H1 (cell line): ENCODE measurements at regions not wholly inside any gene's neighbourhood (a gene's known extent, or its start where the extent isn't known, plus 50 kb on each side); places are given as distances from the start of the nearest gene placed in this dataset.

ENCODE experiments used
- CTCF ChIA-PET: fragments of 300-600 bp; sonication (Branson Sonifier 250); formaldehyde crosslinking; loops from one replicate; lab custom pipeline; 2021; ENCODE audit not compliant: partially characterized antibody; lab: Charles Lee
- POLR2A ChIA-PET: fragments of 300-600 bp; sonication (Branson Sonifier 250); formaldehyde crosslinking; loops from one replicate; lab custom pipeline; 2021; ENCODE audit warnings: inconsistent platforms; ENCODE audit not compliant: partially characterized antibody; lab: Charles Lee
- DNase-seq, 2 experiments: peaks; one replicate each; pipeline versions ENCODE4 v3.0.0 to v3.0.0-alpha.2; 2010 to 2022; ENCODE audit warnings: low spot score in 2 of 2, low read depth in 1 of 2, mixed read lengths in 1 of 2
- FAIRE-seq: peaks from 2 replicates; lab custom pipeline; 2011; peaks lifted over from hg19 to GRCh38; lab: Jason Lieb, UNC
- H2AFZ ChIP-seq: 2 replicates; pipeline ENCODE4 v1.8.1; 2012; ENCODE audit warnings: low read length, inconsistent platforms
- H2AK5ac ChIP-seq: 2 replicates; pipeline ENCODE4 v1.6.1; 2013; ENCODE audit warnings: low read depth, low read length
- H2BK120ac ChIP-seq: replicated peaks from 2 replicates; pipeline ENCODE3; 2013; ENCODE audit warnings: low read depth, low read length, inconsistent platforms
- H2BK12ac ChIP-seq: 2 replicates; pipeline ENCODE4 v1.6.1; 2013; ENCODE audit warnings: low read depth, low read length
- H2BK15ac ChIP-seq: 2 replicates; pipeline ENCODE4 v1.6.1; 2013; ENCODE audit warnings: low read length
- H2BK20ac ChIP-seq: 2 replicates; pipeline ENCODE4 v1.6.1; 2013; ENCODE audit warnings: low read length
- H2BK5ac ChIP-seq: 2 replicates; pipeline ENCODE4 v1.6.1; 2013; ENCODE audit warnings: low read depth, low read length
- H3K14ac ChIP-seq: 2 replicates; pipeline ENCODE4 v1.6.1; 2013; ENCODE audit warnings: inconsistent platforms; ENCODE audit not compliant: insufficient read length
- H3K18ac ChIP-seq: 2 replicates; pipeline ENCODE4 v1.6.1; 2013; ENCODE audit warnings: low read length; ENCODE audit errors: extremely low read depth
- H3K23ac ChIP-seq: 2 replicates; pipeline ENCODE4 v1.6.1; 2013; ENCODE audit warnings: inconsistent platforms; ENCODE audit not compliant: insufficient read length
- H3K23me2 ChIP-seq: 2 replicates; pipeline ENCODE4 v1.6.1; 2013; ENCODE audit warnings: low read depth, low read length
- H3K27ac ChIP-seq: 2 replicates; pipeline ENCODE4 v1.6.1; 2011; ENCODE audit warnings: low read depth, low read length, inconsistent platforms
- H3K27me3 ChIP-seq, 4 experiments: replicated peaks in 1 of 4; 1 replicate in 1 of 4; 2 replicates in 3 of 4; pipeline versions ENCODE4 v1.6.1 to v1.8.1; 2011 to 2013; ENCODE audit warnings: low read length in 3 of 4, mild to moderate bottlenecking in 3 of 4, inconsistent platforms in 2 of 4, mixed read lengths in 2 of 4, moderate library complexity in 1 of 4; ENCODE audit not compliant: control insufficient read depth in 3 of 4, insufficient read depth in 3 of 4; ENCODE audit errors: extremely low read depth in 1 of 4
- H3K36me3 ChIP-seq, 4 experiments: 2 replicates each; pipeline versions ENCODE4 v1.6.1 to v1.8.1; 2011 to 2013; ENCODE audit warnings: mild to moderate bottlenecking in 4 of 4, low read length in 3 of 4, moderate library complexity in 2 of 4, control low read depth in 1 of 4, inconsistent platforms in 1 of 4; ENCODE audit not compliant: insufficient read depth in 4 of 4, control insufficient read depth in 2 of 4
- H3K4ac ChIP-seq: replicated peaks from 2 replicates; pipeline ENCODE3; 2013; ENCODE audit warnings: low read length, low read depth, mixed read lengths, inconsistent platforms; ENCODE audit not compliant: insufficient read length
- H3K4me1 ChIP-seq, 4 experiments: replicated peaks in 1 of 4; 1 replicate in 1 of 4; 2 replicates in 3 of 4; pipeline versions ENCODE4 v1.6.1 to v1.8.1; 2011 to 2013; ENCODE audit warnings: low read length in 3 of 4, inconsistent platforms in 2 of 4, mixed read lengths in 1 of 4; ENCODE audit not compliant: insufficient read depth in 4 of 4, control insufficient read depth in 3 of 4
- H3K4me2 ChIP-seq, 2 experiments: 2 replicates each; pipeline versions ENCODE4 v1.6.1 to v1.8.1; 2011 to 2013; ENCODE audit warnings: low read depth in 2 of 2, low read length in 2 of 2, control low read depth in 1 of 2, inconsistent platforms in 1 of 2, mild to moderate bottlenecking in 1 of 2; ENCODE audit not compliant: insufficient read depth in 1 of 2
- H3K4me3 ChIP-seq, 4 experiments: fragments of 200-600, 300-600 bp in 1 of 4; sonication (generic), shearing (Covaris generic), sonication (Bioruptor Twin) in 1 of 4; 2 replicates each; pipeline versions ENCODE4 v1.5.1 to v1.8.1; 2011 to 2016; ENCODE audit warnings: low read length in 4 of 4, low read depth in 3 of 4, control low read depth in 2 of 4, inconsistent platforms in 2 of 4, mild to moderate bottlenecking in 2 of 4, mixed read lengths in 1 of 4, moderate library complexity in 1 of 4; ENCODE audit not compliant: insufficient read depth in 2 of 4; ENCODE audit errors: extremely low read depth in 1 of 4
- H3K56ac ChIP-seq: replicated peaks from 2 replicates; pipeline ENCODE3; 2013; ENCODE audit warnings: low read depth, mild to moderate bottlenecking, mixed read lengths, low read length, inconsistent platforms; ENCODE audit not compliant: insufficient read length
- H3K79me1 ChIP-seq: 2 replicates; pipeline ENCODE4 v1.6.1; 2013; ENCODE audit warnings: low read depth, low read length, control low read depth
- H3K79me2 ChIP-seq, 2 experiments: 2 replicates each; pipeline versions ENCODE4 v1.6.1 to v1.8.1; 2012 to 2013; ENCODE audit warnings: low read length in 2 of 2, mild to moderate bottlenecking in 2 of 2, inconsistent platforms in 1 of 2; ENCODE audit not compliant: insufficient read depth in 2 of 2, control insufficient read depth in 1 of 2
- H3K9ac ChIP-seq, 4 experiments: replicated peaks in 1 of 4; 1 replicate in 1 of 4; 2 replicates in 3 of 4; pipeline versions ENCODE4 v1.6.1 to v1.8.1; 2011 to 2013; ENCODE audit warnings: low read depth in 3 of 4, low read length in 3 of 4, control low read depth in 2 of 4, mild to moderate bottlenecking in 2 of 4, moderate library complexity in 2 of 4, inconsistent platforms in 1 of 4; ENCODE audit errors: extremely low read depth in 1 of 4
- H3K9me3 ChIP-seq, 2 experiments: 2 replicates each; pipeline versions ENCODE4 v1.6.1 to v1.8.1; 2012 to 2013; ENCODE audit warnings: mild to moderate bottlenecking in 2 of 2, moderate library complexity in 2 of 2, control low read depth in 1 of 2, inconsistent platforms in 1 of 2, low read depth in 1 of 2, low read length in 1 of 2, mixed read lengths in 1 of 2; ENCODE audit not compliant: insufficient read depth in 2 of 2
- H4K20me1 ChIP-seq, 2 experiments: replicated peaks in 1 of 2; 2 replicates each; pipeline versions ENCODE3 to v1.8.1; 2011 to 2013; ENCODE audit warnings: inconsistent platforms in 2 of 2, low read length in 2 of 2, mild to moderate bottlenecking in 1 of 2; ENCODE audit not compliant: insufficient read depth in 2 of 2, control insufficient read depth in 1 of 2
- H4K5ac ChIP-seq: 2 replicates; pipeline ENCODE4 v1.6.1; 2013; ENCODE audit warnings: low read length, low read depth, mixed read lengths, inconsistent platforms; ENCODE audit not compliant: insufficient read length
- H4K8ac ChIP-seq: 2 replicates; pipeline ENCODE4 v1.8.0; 2013; ENCODE audit warnings: mild to moderate bottlenecking, moderate library complexity, low read length, inconsistent platforms; ENCODE audit not compliant: insufficient read depth; ENCODE audit errors: extremely low read depth
- H4K91ac ChIP-seq: replicated peaks from 2 replicates; pipeline ENCODE3; 2013; ENCODE audit warnings: low read length, mixed read lengths, inconsistent platforms; ENCODE audit not compliant: insufficient read length
- KDM5A ChIP-seq: fragments of 200-600 bp; IDR thresholded peaks from 2 replicates; pipeline ENCODE4 v1.7.1; 2012; ENCODE audit warnings: mild to moderate bottlenecking, low read length, inconsistent platforms, mixed read lengths
- WGBS, 2 experiments: shearing (Covaris generic) in 1 of 2; methylation state at CpG; one replicate each; pipeline versions ENCODE4 v1.1.6 to v1.1.7; 2013 to 2015; ENCODE audit warnings: low lambda C conversion rate in 2 of 2, mixed read lengths in 2 of 2, inconsistent platforms in 1 of 2, low coverage in 1 of 2, missing lambda C conversion rate in 1 of 2; ENCODE audit not compliant: insufficient replicate concordance in 2 of 2, insufficient coverage in 1 of 2, insufficient read length in 1 of 2; ENCODE audit errors: extremely low coverage in 1 of 2, missing lambda C conversion rate in 1 of 2; 5-methylcytosine and 5-hydroxymethylcytosine counted together

- H4K91ac ChIP-seq = no peak overlapping the region
- ChIA-PET CTCF (interaction anchor here (0.9 kb wide), 1 partner anchor 11 kb away, joined by 3 read pairs; no protein-coding TSS in a partner anchor), POLR2A (no interaction called here)
- H2AK5ac ChIP-seq = 0 out of 2 replicates have a peak overlapping the region, but pooled peaks have one; percentile 90
- H2BK120ac ChIP-seq = no peak overlapping the region
- H4K20me1 ChIP-seq = no peaks in the 10 kb centered on the region
- H3K79me2 ChIP-seq = no peaks in the 10 kb centered on the region
- no peaks in the 10 kb centered on the region; a peak in 1 of 7 replicates for H3K27me3 ChIP-seq
- no peaks in the 10 kb centered on the region for H3K23me2 ChIP-seq
- DNase-seq = no peak
- H3K4me2 ChIP-seq = no peak overlapping the region
- no peak overlapping the region for H3K9ac ChIP-seq
- H3K27ac ChIP-seq = no peak overlapping the region
- H2BK15ac ChIP-seq = no peak overlapping the region
- peaks cover 0 to 5% (median 5%) of the 10 kb centered on the region in 4 experiments; a peak in 3 of 7 replicates for H3K4me1 ChIP-seq
- no peak overlapping the region for H3K4me3 ChIP-seq
- H3K56ac ChIP-seq = no peak overlapping the region
- H2BK20ac ChIP-seq = no peak overlapping the region
- H3K9me3 ChIP-seq = peaks cover 0 to 3% of the 10 kb centered on the region in 2 experiments; a peak in 1 of 4 replicates
- H3K18ac ChIP-seq = no peak overlapping the region
- H3K23ac ChIP-seq = no peak overlapping the region
- FAIRE-seq = no peak
- H3K14ac ChIP-seq = no peak overlapping the region
- H2BK12ac ChIP-seq = no peak overlapping the region
- no peak overlapping the region for H2BK5ac ChIP-seq
- H4K5ac ChIP-seq = no peak overlapping the region
- H4K8ac ChIP-seq = no peak overlapping the region
- H3K79me1 ChIP-seq = no peaks in the 10 kb centered on the region
- no peak overlapping the region for H3K4ac ChIP-seq
- 88% methylated on average over 20 of the region's 37 CpGs; no CpG with 5 or more reads in 1 of the 2 experiments for WGBS, 2 experiments
- TF ChIP-seq KDM5A = no peak
- no peaks in the 10 kb centered on the region for H3K36me3 ChIP-seq
- H2AFZ ChIP-seq = no peak overlapping the region
Observed at GRCh38 chr22:48793949-48794348, 1033.7 kb downstream of the BRD1 start.
